NCI-H2029 (cell line): ENCODE measurements at regions not wholly inside any gene's neighbourhood (a gene's known extent, or its start where the extent isn't known, plus 50 kb on each side); places are given as distances from the start of the nearest gene placed in this dataset.
"Not testable (repeated sequence)": the region's sequence is repeated elsewhere in the genome, so short reads cannot be mapped to it uniquely, and the experiment has no call there.

ENCODE experiments used
- DNase-seq: peaks from one replicate; lab custom pipeline; 2025; lab: John Stamatoyannopoulos, UW

GRCh38 chrX:31014474-31014873, 57.4 kb downstream of the FTHL17 start:
- not testable (repeated sequence) for DNase-seq

DNA sequence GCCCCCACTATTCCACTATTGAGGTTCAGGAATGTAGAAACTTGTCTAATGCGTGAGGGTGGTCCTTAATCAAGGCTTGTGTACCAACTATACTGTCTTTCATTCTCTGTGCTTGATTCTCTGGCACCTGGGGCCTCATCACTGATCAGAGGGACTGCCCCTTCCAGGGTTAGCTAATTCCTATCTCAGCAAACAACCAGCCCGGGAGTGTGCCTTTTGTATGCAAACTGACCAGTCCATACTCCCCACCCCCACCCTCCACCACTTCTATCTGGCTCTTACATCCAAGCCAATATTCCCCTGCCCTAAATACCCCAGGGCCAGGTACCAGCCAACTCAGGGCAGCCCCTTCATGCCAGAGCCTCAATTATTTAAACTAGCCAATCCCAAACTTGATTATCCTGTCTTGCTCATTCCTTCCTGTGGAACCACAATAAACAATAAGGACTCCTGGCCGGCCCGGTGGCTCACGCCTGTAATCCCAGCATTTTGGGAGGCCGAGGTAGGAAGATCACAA, 59.3 kb downstream of the FTHL17 start:
- DNase-seq: no peak

GRCh38 chrX:31007321-31007720, 64.5 kb downstream of the FTHL17 start:
- no peak for DNase-seq

- no peak for DNase-seq
Observed at GRCh38 chrX:31006027-31006426, 65.8 kb downstream of the FTHL17 start.

GRCh38 chrX:30997411-30997810, 74.4 kb downstream of the FTHL17 start:
- DNase-seq: no peak

- DNase-seq: no peak
Observed at GRCh38 chrX:30995705-30996104, 76.1 kb downstream of the FTHL17 start.

GRCh38 chrX:30995060-30995700, 76.7 kb downstream of the FTHL17 start:
- DNase-seq: no peak

GRCh38 chrX:30994018-30994417, 77.8 kb downstream of the FTHL17 start:
- not testable (repeated sequence) for DNase-seq

DNA sequence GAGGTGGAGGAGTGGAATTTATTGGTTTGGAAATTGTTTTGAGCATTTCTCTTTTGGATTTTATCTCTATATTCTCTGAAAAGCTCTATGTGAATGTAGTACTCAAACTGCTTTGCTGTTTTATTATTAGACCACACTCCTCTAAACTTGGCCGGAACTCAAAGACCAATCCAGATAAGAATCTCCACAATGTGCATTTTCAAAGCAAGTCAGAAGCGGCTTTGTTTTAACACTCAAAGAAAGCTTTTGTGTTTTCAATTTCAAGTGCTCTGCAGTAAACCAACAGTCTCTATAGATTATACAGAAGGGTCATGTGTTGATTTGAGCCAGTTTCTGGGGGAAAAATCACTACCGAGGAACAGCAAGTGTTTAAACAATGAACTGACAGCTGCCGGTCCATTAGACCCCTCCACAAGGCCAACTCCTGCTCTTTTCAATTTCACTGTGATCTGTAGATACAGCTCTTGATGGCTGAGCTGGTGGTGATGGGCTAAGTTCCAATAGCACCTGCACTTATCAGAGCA, 79.4 kb downstream of the FTHL17 start:
- peak; percentile 5 for DNase-seq

DNA sequence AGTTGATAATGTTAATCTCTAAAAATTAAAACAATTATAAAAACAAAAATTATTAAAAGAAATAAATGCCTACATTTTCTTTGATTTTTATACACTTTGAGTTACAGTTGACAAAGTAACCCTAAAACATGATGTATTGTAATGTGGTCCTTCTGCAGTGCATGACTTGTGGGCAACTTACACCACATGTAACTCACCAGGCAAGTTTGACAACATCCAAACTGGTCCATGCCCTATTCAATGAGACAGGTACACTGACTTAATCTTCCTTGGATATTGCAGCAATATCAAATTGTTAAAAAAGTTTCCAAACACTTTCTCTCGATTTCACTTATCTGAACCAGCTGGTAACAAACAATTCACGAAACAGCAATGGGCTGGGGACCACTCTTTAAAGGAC, 81.5 kb downstream of the FTHL17 start:
- DNase-seq: no peak

- DNase-seq: no peak
Observed at GRCh38 chrX:30982467-30982866, 89.4 kb downstream of the FTHL17 start.

- no peak for DNase-seq
Observed at GRCh38 chrX:30981968-30982367, 89.9 kb downstream of the FTHL17 start.

DNA sequence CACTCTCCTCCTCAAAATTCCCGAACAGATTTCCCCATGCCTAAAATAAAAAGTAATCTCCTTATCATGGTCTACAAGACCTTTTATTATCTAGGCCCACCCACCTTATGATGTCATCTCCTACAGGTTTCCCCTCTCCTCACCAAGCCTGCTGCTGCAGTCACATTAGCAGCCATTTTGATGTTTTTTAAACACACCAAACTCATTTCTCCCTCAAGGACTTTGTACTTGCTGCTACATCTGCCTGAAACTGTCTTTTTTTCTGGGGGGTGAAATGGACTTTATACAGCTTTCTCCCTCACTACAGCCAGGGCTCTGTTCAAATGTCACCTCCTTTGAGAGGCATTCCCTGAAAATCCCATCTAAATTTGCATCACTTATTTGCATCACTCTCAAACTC, 90.2 kb upstream of the TAB3 start:
- DNase-seq: no peak

GRCh38 chrX:30975467-30975866, 86.4 kb upstream of the TAB3 start:
- no peak for DNase-seq

GRCh38 chrX:30973784-30974427, 84.9 kb upstream of the TAB3 start:
- DNase-seq: no peak

DNA sequence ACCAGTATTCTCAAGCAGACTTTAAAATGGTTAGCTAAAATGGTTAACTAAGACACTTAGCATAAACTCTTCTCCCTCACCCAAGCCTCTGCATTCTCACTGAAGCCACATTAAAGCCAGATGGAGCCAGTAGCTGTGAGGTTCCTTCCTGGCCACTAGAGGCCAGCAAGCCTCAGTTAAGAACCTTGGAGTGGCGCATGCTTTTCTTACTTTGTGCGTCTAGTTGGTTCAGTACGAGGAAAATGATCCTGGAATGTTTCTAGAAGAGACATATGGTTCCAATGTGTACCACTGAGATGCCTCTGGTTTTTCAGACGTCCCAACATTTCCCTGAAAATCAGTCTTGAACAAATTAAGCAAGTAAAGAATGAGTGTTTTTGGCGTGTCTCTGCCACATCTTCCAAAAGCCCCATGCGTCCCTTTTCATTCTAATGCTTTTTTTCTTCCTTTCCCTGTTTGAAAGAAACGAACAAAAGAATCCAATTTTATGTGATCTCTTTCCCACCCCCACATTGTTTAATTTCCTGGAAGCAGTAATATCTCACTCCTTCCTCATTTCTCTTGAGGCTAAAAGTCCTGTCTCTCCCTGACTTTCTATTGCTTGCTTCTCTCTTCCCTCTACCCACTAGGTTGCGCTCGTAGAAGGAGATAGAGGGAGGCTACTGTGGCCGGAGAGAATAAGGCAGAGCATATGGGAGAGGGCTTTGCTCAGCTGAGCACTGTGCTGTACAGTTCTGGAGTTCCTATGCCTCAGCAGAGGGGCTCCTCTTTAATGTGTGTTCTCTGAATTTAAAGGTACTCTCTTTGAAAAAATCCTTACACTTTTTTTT, 82.9 kb upstream of the TAB3 start:
- DNase-seq: no peak

DNA sequence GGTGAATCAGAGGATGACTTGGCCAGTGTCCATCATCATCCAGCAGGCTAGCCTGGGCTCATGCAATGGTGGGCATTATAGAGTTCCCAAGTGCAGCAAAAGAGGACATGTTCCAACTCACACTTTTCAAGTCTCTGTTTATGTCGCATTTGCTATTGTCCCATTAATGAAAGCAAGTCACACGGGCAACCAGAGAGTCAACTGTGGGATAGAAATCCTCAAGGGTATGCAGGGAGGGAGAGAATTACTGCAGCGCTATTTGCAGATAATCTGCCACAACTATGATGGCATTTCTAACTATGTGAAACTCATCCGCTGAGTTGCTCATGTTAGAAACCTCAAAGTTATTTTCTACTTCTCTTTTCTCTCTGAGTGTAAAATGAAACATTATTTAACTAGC, 78.5 kb upstream of the TAB3 start:
- no peak for DNase-seq

DNA sequence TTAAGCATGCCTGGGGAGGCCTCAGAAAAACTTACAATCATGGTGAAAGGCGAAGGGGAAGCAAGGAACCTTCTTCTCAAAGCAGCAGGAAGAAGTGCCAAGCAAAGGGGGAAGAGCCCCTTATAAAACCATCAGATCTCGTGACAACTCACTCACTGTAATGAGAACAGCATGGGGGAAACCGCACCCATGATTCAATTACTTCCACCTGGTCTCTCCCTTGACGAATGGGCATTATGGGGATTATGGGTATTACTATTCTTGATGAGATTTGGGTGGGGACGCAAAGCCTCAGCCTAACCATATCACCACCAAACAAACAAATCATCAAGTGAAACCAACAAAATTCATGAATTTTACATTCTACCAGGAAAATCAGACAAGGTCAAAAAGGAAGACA, 76.7 kb upstream of the TAB3 start:
- DNase-seq: no peak

- DNase-seq: no peak
Observed at GRCh38 chrX:30961387-30962174, 72.5 kb upstream of the TAB3 start.

DNA sequence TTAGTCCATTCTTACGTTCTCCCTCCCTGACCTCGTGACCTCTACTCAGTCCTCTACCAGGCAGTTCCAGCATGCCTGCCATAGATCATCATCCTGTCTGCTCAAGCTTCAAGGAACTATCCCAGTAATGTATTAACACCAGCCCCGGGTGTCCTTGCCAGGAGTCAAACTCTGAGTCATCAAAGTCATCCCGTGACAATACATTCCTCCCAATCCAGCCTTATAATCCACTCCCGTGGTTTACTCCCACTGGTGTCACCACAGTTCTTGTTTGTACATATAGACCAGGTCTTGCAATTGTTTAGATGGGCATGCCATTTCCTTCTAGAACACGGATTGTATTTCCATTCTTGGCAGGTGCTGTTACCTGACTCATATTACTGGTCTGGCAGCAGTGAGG, 68.7 kb upstream of the TAB3 start:
- DNase-seq: no peak

- DNase-seq: no peak
Observed at GRCh38 chrX:30955687-30956086, 66.6 kb upstream of the TAB3 start.

DNA sequence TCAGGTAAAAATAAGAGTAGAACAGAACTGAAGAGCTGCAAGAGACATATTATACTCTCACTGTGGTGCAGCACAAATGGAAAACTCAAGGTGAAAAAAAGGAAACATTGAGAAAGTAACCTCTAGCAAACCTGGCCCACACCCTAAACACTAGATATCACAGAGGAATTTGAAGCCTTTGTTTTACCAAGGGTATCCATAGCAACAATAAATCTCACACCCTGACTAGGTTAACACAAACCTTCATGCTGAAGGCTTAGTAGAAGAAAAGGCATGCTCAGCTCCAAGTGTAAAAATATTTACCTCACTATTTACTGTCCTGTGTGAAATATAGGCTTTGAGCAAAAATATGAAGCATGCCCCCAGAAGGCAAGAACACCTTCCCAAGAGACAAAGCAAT, 61.9 kb upstream of the TAB3 start:
- no peak for DNase-seq
